ENCODE measurements at regions not wholly inside any gene's neighbourhood (a gene's known extent, or its start where the extent isn't known, plus 50 kb on each side); places are given as distances from the start of the nearest gene placed in this dataset.

- no peak for TF ChIP-seq EP300 (conservative IDR thresholded peaks at IDR 0.05; ENCODE audit: poor library complexity, severe bottlenecking)
- TF ChIP-seq POLR2AphosphoS5 (IDR thresholded peaks at IDR 0.05) = no peak
Measured at GRCh38 chr6:160929361-160929760, 62.2 kb upstream of the MAP3K4 start.

Data from neural cell (in vitro differentiated cells).